H1 (cell line): ENCODE measurements at regions not wholly inside any gene's neighbourhood (a gene's known extent, or its start where the extent isn't known, plus 50 kb on each side); places are given as distances from the start of the nearest gene placed in this dataset.

Source experiments
- CTCF ChIA-PET: fragments of 300-600 bp; sonication (Branson Sonifier 250); formaldehyde crosslinking; loops from one replicate; lab custom pipeline; 2021; ENCODE audit not compliant: partially characterized antibody; lab: Charles Lee
- POLR2A ChIA-PET: fragments of 300-600 bp; sonication (Branson Sonifier 250); formaldehyde crosslinking; loops from one replicate; lab custom pipeline; 2021; ENCODE audit warnings: inconsistent platforms; ENCODE audit not compliant: partially characterized antibody; lab: Charles Lee
- DNase-seq, 2 experiments: peaks; one replicate each; pipeline versions ENCODE4 v3.0.0 to v3.0.0-alpha.2; 2010 to 2022; ENCODE audit warnings: low spot score in 2 of 2, low read depth in 1 of 2, mixed read lengths in 1 of 2
- FAIRE-seq: peaks from 2 replicates; lab custom pipeline; 2011; peaks lifted over from hg19 to GRCh38; lab: Jason Lieb, UNC
- H2AFZ ChIP-seq: 2 replicates; pipeline ENCODE4 v1.8.1; 2012; ENCODE audit warnings: low read length, inconsistent platforms
- H2AK5ac ChIP-seq: 2 replicates; pipeline ENCODE4 v1.6.1; 2013; ENCODE audit warnings: low read depth, low read length
- H2BK120ac ChIP-seq: replicated peaks from 2 replicates; pipeline ENCODE3; 2013; ENCODE audit warnings: low read depth, low read length, inconsistent platforms
- H2BK12ac ChIP-seq: 2 replicates; pipeline ENCODE4 v1.6.1; 2013; ENCODE audit warnings: low read depth, low read length
- H2BK15ac ChIP-seq: 2 replicates; pipeline ENCODE4 v1.6.1; 2013; ENCODE audit warnings: low read length
- H2BK20ac ChIP-seq: 2 replicates; pipeline ENCODE4 v1.6.1; 2013; ENCODE audit warnings: low read length
- H2BK5ac ChIP-seq: 2 replicates; pipeline ENCODE4 v1.6.1; 2013; ENCODE audit warnings: low read depth, low read length
- H3K14ac ChIP-seq: 2 replicates; pipeline ENCODE4 v1.6.1; 2013; ENCODE audit warnings: inconsistent platforms; ENCODE audit not compliant: insufficient read length
- H3K18ac ChIP-seq: 2 replicates; pipeline ENCODE4 v1.6.1; 2013; ENCODE audit warnings: low read length; ENCODE audit errors: extremely low read depth
- H3K23ac ChIP-seq: 2 replicates; pipeline ENCODE4 v1.6.1; 2013; ENCODE audit warnings: inconsistent platforms; ENCODE audit not compliant: insufficient read length
- H3K23me2 ChIP-seq: 2 replicates; pipeline ENCODE4 v1.6.1; 2013; ENCODE audit warnings: low read depth, low read length
- H3K27ac ChIP-seq: 2 replicates; pipeline ENCODE4 v1.6.1; 2011; ENCODE audit warnings: low read depth, low read length, inconsistent platforms
- H3K27me3 ChIP-seq, 4 experiments: replicated peaks in 1 of 4; 1 replicate in 1 of 4; 2 replicates in 3 of 4; pipeline versions ENCODE4 v1.6.1 to v1.8.1; 2011 to 2013; ENCODE audit warnings: low read length in 3 of 4, mild to moderate bottlenecking in 3 of 4, inconsistent platforms in 2 of 4, mixed read lengths in 2 of 4, moderate library complexity in 1 of 4; ENCODE audit not compliant: control insufficient read depth in 3 of 4, insufficient read depth in 3 of 4; ENCODE audit errors: extremely low read depth in 1 of 4
- H3K36me3 ChIP-seq, 4 experiments: 2 replicates each; pipeline versions ENCODE4 v1.6.1 to v1.8.1; 2011 to 2013; ENCODE audit warnings: mild to moderate bottlenecking in 4 of 4, low read length in 3 of 4, moderate library complexity in 2 of 4, control low read depth in 1 of 4, inconsistent platforms in 1 of 4; ENCODE audit not compliant: insufficient read depth in 4 of 4, control insufficient read depth in 2 of 4
- H3K4ac ChIP-seq: replicated peaks from 2 replicates; pipeline ENCODE3; 2013; ENCODE audit warnings: low read length, low read depth, mixed read lengths, inconsistent platforms; ENCODE audit not compliant: insufficient read length
- H3K4me1 ChIP-seq, 4 experiments: replicated peaks in 1 of 4; 1 replicate in 1 of 4; 2 replicates in 3 of 4; pipeline versions ENCODE4 v1.6.1 to v1.8.1; 2011 to 2013; ENCODE audit warnings: low read length in 3 of 4, inconsistent platforms in 2 of 4, mixed read lengths in 1 of 4; ENCODE audit not compliant: insufficient read depth in 4 of 4, control insufficient read depth in 3 of 4
- H3K4me2 ChIP-seq, 2 experiments: 2 replicates each; pipeline versions ENCODE4 v1.6.1 to v1.8.1; 2011 to 2013; ENCODE audit warnings: low read depth in 2 of 2, low read length in 2 of 2, control low read depth in 1 of 2, inconsistent platforms in 1 of 2, mild to moderate bottlenecking in 1 of 2; ENCODE audit not compliant: insufficient read depth in 1 of 2
- H3K4me3 ChIP-seq, 4 experiments: fragments of 200-600, 300-600 bp in 1 of 4; sonication (generic), shearing (Covaris generic), sonication (Bioruptor Twin) in 1 of 4; 2 replicates each; pipeline versions ENCODE4 v1.5.1 to v1.8.1; 2011 to 2016; ENCODE audit warnings: low read length in 4 of 4, low read depth in 3 of 4, control low read depth in 2 of 4, inconsistent platforms in 2 of 4, mild to moderate bottlenecking in 2 of 4, mixed read lengths in 1 of 4, moderate library complexity in 1 of 4; ENCODE audit not compliant: insufficient read depth in 2 of 4; ENCODE audit errors: extremely low read depth in 1 of 4
- H3K56ac ChIP-seq: replicated peaks from 2 replicates; pipeline ENCODE3; 2013; ENCODE audit warnings: low read depth, mild to moderate bottlenecking, mixed read lengths, low read length, inconsistent platforms; ENCODE audit not compliant: insufficient read length
- H3K79me1 ChIP-seq: 2 replicates; pipeline ENCODE4 v1.6.1; 2013; ENCODE audit warnings: low read depth, low read length, control low read depth
- H3K79me2 ChIP-seq, 2 experiments: 2 replicates each; pipeline versions ENCODE4 v1.6.1 to v1.8.1; 2012 to 2013; ENCODE audit warnings: low read length in 2 of 2, mild to moderate bottlenecking in 2 of 2, inconsistent platforms in 1 of 2; ENCODE audit not compliant: insufficient read depth in 2 of 2, control insufficient read depth in 1 of 2
- H3K9ac ChIP-seq, 4 experiments: replicated peaks in 1 of 4; 1 replicate in 1 of 4; 2 replicates in 3 of 4; pipeline versions ENCODE4 v1.6.1 to v1.8.1; 2011 to 2013; ENCODE audit warnings: low read depth in 3 of 4, low read length in 3 of 4, control low read depth in 2 of 4, mild to moderate bottlenecking in 2 of 4, moderate library complexity in 2 of 4, inconsistent platforms in 1 of 4; ENCODE audit errors: extremely low read depth in 1 of 4
- H3K9me3 ChIP-seq, 2 experiments: 2 replicates each; pipeline versions ENCODE4 v1.6.1 to v1.8.1; 2012 to 2013; ENCODE audit warnings: mild to moderate bottlenecking in 2 of 2, moderate library complexity in 2 of 2, control low read depth in 1 of 2, inconsistent platforms in 1 of 2, low read depth in 1 of 2, low read length in 1 of 2, mixed read lengths in 1 of 2; ENCODE audit not compliant: insufficient read depth in 2 of 2
- H4K20me1 ChIP-seq, 2 experiments: replicated peaks in 1 of 2; 2 replicates each; pipeline versions ENCODE3 to v1.8.1; 2011 to 2013; ENCODE audit warnings: inconsistent platforms in 2 of 2, low read length in 2 of 2, mild to moderate bottlenecking in 1 of 2; ENCODE audit not compliant: insufficient read depth in 2 of 2, control insufficient read depth in 1 of 2
- H4K5ac ChIP-seq: 2 replicates; pipeline ENCODE4 v1.6.1; 2013; ENCODE audit warnings: low read length, low read depth, mixed read lengths, inconsistent platforms; ENCODE audit not compliant: insufficient read length
- H4K8ac ChIP-seq: 2 replicates; pipeline ENCODE4 v1.8.0; 2013; ENCODE audit warnings: mild to moderate bottlenecking, moderate library complexity, low read length, inconsistent platforms; ENCODE audit not compliant: insufficient read depth; ENCODE audit errors: extremely low read depth
- H4K91ac ChIP-seq: replicated peaks from 2 replicates; pipeline ENCODE3; 2013; ENCODE audit warnings: low read length, mixed read lengths, inconsistent platforms; ENCODE audit not compliant: insufficient read length
- ATF3 ChIP-seq: IDR thresholded peaks from 2 replicates; pipeline ENCODE4 v1.6.1; 2011; ENCODE audit warnings: low read depth, mild to moderate bottlenecking, low read length; ENCODE audit not compliant: insufficient read depth
- CEBPB ChIP-seq: IDR thresholded peaks from 2 replicates; pipeline ENCODE4 v1.6.1; 2012; ENCODE audit warnings: low read depth, low read length
- HDAC2 ChIP-seq, 2 experiments: fragments of 300-600 bp in 1 of 2; sonication (generic) in 1 of 2; IDR thresholded peaks; 2 replicates each; pipeline ENCODE4 v1.6.1; 2011 to 2012; ENCODE audit warnings: low read depth in 2 of 2, low read length in 2 of 2, mild to moderate bottlenecking in 2 of 2, moderate library complexity in 2 of 2, borderline replicate concordance in 1 of 2, inconsistent platforms in 1 of 2
- MAFK ChIP-seq: IDR thresholded peaks from 2 replicates; pipeline ENCODE4 v1.6.1; 2012; ENCODE audit warnings: low read depth, mild to moderate bottlenecking, improper control_type of control experiment, low read length
- RXRA ChIP-seq: IDR thresholded peaks from 2 replicates; pipeline ENCODE4 v1.6.1; 2011; ENCODE audit warnings: low read depth, mild to moderate bottlenecking, low read length, moderate library complexity; ENCODE audit not compliant: insufficient read depth
- TAF7 ChIP-seq: optimal IDR thresholded peaks from 2 replicates; pipeline ENCODE3; 2011; ENCODE audit warnings: low read depth, mild to moderate bottlenecking, inconsistent platforms, low read length, moderate library complexity, borderline replicate concordance
- YY1 ChIP-seq: IDR thresholded peaks from 2 replicates; pipeline ENCODE4 v1.6.1; 2011; ENCODE audit warnings: low read depth, mild to moderate bottlenecking, low read length
- WGBS, 2 experiments: shearing (Covaris generic) in 1 of 2; methylation state at CpG; one replicate each; pipeline versions ENCODE4 v1.1.6 to v1.1.7; 2013 to 2015; ENCODE audit warnings: low lambda C conversion rate in 2 of 2, mixed read lengths in 2 of 2, inconsistent platforms in 1 of 2, low coverage in 1 of 2, missing lambda C conversion rate in 1 of 2; ENCODE audit not compliant: insufficient replicate concordance in 2 of 2, insufficient coverage in 1 of 2, insufficient read length in 1 of 2; ENCODE audit errors: extremely low coverage in 1 of 2, missing lambda C conversion rate in 1 of 2; 5-methylcytosine and 5-hydroxymethylcytosine counted together

GRCh38 chr1:37120279-37120678 is 86.0 kb upstream of the GRIK3 start:
- FAIRE-seq: no peak
- Histone ChIP-seq H3K4me1 (no peaks in the 10 kb centered on the region), H3K9me3 (no peaks in the 10 kb centered on the region)

More at GRCh38 chr1:37120279-37120678, 86.0 kb upstream of the GRIK3 start:
- H3K9ac ChIP-seq: no peak overlapping the region
- no peak overlapping the region for H3K27ac ChIP-seq
- H3K36me3 ChIP-seq: no peaks in the 10 kb centered on the region
- no peak overlapping the region for H4K5ac ChIP-seq
- WGBS, 2 experiments: 78% methylated on average over 6 of the region's 6 CpGs; no CpG with 5 or more reads in 1 of the 2 experiments
- TF ChIP-seq MAFK: no peak
- no peak for TF ChIP-seq YY1
- no peak for TF ChIP-seq ATF3
- TF ChIP-seq CEBPB: no peak
- no peak for TF ChIP-seq RXRA
- no peak for TF ChIP-seq HDAC2 (IDR thresholded peaks at IDR 0.05; ENCODE audit: borderline replicate concordance in 1 of 2, low read depth in 2 of 2, low read length in 2 of 2)
- no peak for TF ChIP-seq TAF7
- TF ChIP-seq, all 59 proteins: peak for 0
- Histone ChIP-seq H2BK5ac (no peak overlapping the region), H3K14ac (no peak overlapping the region), H2AK5ac (no peak overlapping the region), H3K4me2 (no peak overlapping the region), H3K4ac (no peak overlapping the region), H3K27me3 (no peaks in the 10 kb centered on the region; a peak in 1 of 7 replicates), H3K79me2 (no peaks in the 10 kb centered on the region), H3K79me1 (no peaks in the 10 kb centered on the region), H2AFZ (no peak overlapping the region), H3K23me2 (no peaks in the 10 kb centered on the region), H3K18ac (no peak overlapping the region), H3K4me3 (no peak overlapping the region), H3K56ac (no peak overlapping the region), H3K23ac (no peak overlapping the region), H4K20me1 (no peaks in the 10 kb centered on the region), H4K91ac (no peak overlapping the region), H2BK20ac (no peak overlapping the region), H2BK12ac (no peak overlapping the region), H2BK120ac (no peak overlapping the region), H2BK15ac (no peak overlapping the region), H4K8ac (no peak overlapping the region)
- ChIA-PET POLR2A (no interaction called here), CTCF (interaction anchor here (1.0 kb wide), 1 partner anchor 19 kb away, joined by 4 read pairs; no protein-coding TSS in a partner anchor)
- DNase-seq: no peak
